ENCODE measurements at regions not wholly inside any gene's neighbourhood (a gene's known extent, or its start where the extent isn't known, plus 50 kb on each side); places are given as distances from the start of the nearest gene placed in this dataset.
"Not testable (repeated sequence)": the region's sequence is repeated elsewhere in the genome, so short reads cannot be mapped to it uniquely, and the experiment has no call there.

- no peaks in the 10 kb centered on the region for H3K4me1 Mint-ChIP-seq (ENCODE audit: low read depth)
- no peak for DNase-seq (ENCODE audit: low spot score)
- H3K9me3 Mint-ChIP-seq, result peaks cover 6% of the 10 kb centered on the region
- no peaks in the 10 kb centered on the region for H3K27me3 Mint-ChIP-seq (ENCODE audit: low read depth)
- H3K36me3 Mint-ChIP-seq (ENCODE audit: low read depth), result no peaks in the 10 kb centered on the region
- no peak overlapping the region for H3K27ac Mint-ChIP-seq
- no peak overlapping the region for H3K4me3 Mint-ChIP-seq
Observed at GRCh38 chr3:158026236-158026635, 80.0 kb downstream of the SHOX2 start.

- not testable (repeated sequence) for H3K9me3 Mint-ChIP-seq; H3K36me3 Mint-ChIP-seq (ENCODE audit: low read depth); DNase-seq (ENCODE audit: low spot score); H3K27ac Mint-ChIP-seq; H3K4me1 Mint-ChIP-seq (ENCODE audit: low read depth); H3K27me3 Mint-ChIP-seq (ENCODE audit: low read depth); H3K4me3 Mint-ChIP-seq
Observed at GRCh38 chr3:158019897-158020296, 86.3 kb downstream of the SHOX2 start.

- no peaks in the 10 kb centered on the region for H3K27me3 Mint-ChIP-seq (ENCODE audit: low read depth)
- H3K27ac Mint-ChIP-seq, result no peak overlapping the region
- H3K4me3 Mint-ChIP-seq, result no peak overlapping the region
- no peaks in the 10 kb centered on the region for H3K4me1 Mint-ChIP-seq (ENCODE audit: low read depth)
- DNase-seq (ENCODE audit: low spot score), result no peak
- no peaks in the 10 kb centered on the region for H3K36me3 Mint-ChIP-seq (ENCODE audit: low read depth)
- H3K9me3 Mint-ChIP-seq, result peaks cover 10% of the 10 kb centered on the region
Observed at GRCh38 chr3:158018462-158018861, 87.8 kb downstream of the SHOX2 start.

- Mint-ChIP-seq H3K27ac (no peak overlapping the region), H3K9me3 (peaks cover 13% of the 10 kb centered on the region), H3K27me3 (ENCODE audit: low read depth) (no peaks in the 10 kb centered on the region), H3K36me3 (ENCODE audit: low read depth) (no peaks in the 10 kb centered on the region), H3K4me3 (no peak overlapping the region), H3K4me1 (ENCODE audit: low read depth) (no peaks in the 10 kb centered on the region)
- DNase-seq (ENCODE audit: low spot score), result no peak
Observed at GRCh38 chr3:158012901-158013300, 93.3 kb downstream of the SHOX2 start.

DNA sequence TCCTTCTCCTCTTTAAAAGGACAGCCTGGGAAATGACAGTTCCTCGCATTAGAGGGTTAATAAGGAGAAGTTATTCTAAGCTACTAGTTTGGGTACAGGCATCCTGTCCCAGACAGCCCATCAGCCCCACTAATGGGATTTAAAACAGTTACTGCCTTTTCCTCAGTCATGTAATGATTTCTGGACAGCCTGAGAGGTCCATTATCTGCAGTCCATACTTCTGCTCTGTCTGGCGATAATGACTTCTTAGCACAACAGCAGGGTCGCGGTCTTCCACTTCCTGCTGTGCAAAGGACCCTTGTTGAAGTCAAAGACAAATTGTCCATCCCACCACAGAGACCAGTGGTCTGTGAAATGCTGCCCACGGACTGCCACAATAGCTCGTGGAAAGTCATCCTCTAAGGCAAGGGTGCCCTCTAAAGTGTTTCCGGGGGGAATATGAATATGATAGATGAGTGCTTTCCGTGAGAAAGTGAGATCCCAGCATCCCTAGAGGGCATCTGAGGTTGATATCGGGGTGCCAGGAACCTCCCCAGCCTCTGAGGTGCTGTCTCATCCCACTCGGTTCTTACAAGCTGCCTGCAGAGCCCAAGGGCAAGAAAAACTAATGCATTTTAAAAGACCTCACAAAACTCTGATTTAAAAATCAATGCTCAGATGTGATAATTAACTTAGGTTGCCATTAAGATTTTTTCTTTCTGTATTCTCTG, 100.7 kb downstream of the SHOX2 start:
- no peak for DNase-seq (ENCODE audit: low spot score)
- peaks cover 3% of the 10 kb centered on the region for H3K9me3 Mint-ChIP-seq

DNA sequence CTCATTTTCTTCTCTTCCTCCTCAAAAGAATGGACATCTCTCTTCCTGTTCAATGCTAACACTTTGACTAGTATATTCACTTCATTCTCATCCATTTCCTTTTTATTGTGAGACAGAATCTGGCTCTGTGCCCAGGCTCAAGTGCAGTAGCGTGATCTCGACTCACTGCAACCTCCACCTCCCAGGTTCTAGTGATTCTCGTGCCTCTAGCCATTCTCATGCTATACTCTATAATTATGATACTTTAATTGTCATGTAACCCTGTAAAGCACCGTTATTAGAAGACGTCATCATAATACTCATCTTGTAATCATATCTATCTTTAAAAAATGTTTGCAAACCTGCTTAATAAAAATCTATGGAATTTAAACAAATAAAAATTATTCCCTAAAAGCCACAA, 107.0 kb downstream of the SHOX2 start:
- no peak overlapping the region for H3K4me3 Mint-ChIP-seq
- no peaks in the 10 kb centered on the region for H3K27me3 Mint-ChIP-seq (ENCODE audit: low read depth)
- H3K27ac Mint-ChIP-seq, result no peak overlapping the region
- H3K36me3 Mint-ChIP-seq (ENCODE audit: low read depth), result no peaks in the 10 kb centered on the region
- peaks cover 28% of the 10 kb centered on the region for H3K9me3 Mint-ChIP-seq
- DNase-seq (ENCODE audit: low spot score), result no peak
- no peaks in the 10 kb centered on the region for H3K4me1 Mint-ChIP-seq (ENCODE audit: low read depth)

More for the DNA sequence above, 100.7 kb downstream of the SHOX2 start:
- H3K4me1 Mint-ChIP-seq (ENCODE audit: low read depth), result no peaks in the 10 kb centered on the region
- H3K27ac Mint-ChIP-seq, result no peak overlapping the region
- H3K4me3 Mint-ChIP-seq, result no peak overlapping the region
- no peaks in the 10 kb centered on the region for H3K36me3 Mint-ChIP-seq (ENCODE audit: low read depth)
- no peaks in the 10 kb centered on the region for H3K27me3 Mint-ChIP-seq (ENCODE audit: low read depth)

DNA sequence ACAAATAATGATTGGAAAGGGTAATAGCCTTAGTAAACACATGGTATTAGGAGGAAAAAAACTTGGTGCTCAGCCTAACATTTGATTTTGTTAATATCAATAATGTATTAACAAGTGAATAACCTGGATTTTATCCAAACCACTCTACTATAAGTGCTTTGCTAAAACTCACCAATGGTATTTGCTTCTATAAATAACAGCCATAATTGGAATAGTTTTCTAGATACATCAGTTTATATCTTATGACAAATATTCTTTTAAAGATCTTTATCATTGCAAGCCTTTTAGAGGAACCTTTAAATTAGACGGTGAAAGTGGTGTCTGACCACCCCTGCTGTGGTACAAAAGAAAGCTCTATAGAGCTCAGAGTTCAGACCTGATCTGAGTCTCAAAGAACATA, 123.9 kb downstream of the SHOX2 start:
- no peak overlapping the region for H3K4me3 Mint-ChIP-seq
- H3K4me1 Mint-ChIP-seq (ENCODE audit: low read depth), result no peaks in the 10 kb centered on the region
- no peak overlapping the region for H3K27ac Mint-ChIP-seq

DNA sequence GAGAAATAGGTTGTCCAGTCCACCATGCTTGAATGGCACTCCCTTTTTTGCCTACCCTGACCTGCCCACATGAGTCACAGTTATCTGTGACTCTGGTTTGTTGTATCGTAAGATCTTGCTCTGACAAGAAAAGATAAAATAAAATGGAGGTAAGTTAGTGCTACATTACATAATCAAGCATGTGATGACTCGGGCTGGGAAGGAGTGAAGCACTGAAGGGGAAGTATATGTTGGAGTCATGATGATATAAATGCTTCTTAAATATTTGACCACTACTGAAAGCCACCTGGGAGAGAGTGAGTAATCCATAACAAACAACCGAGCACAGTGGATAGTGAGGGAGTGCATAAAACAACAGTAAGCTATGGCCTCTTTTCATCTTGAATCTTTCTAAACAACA, 124.4 kb downstream of the SHOX2 start:
- Mint-ChIP-seq H3K4me1 (ENCODE audit: low read depth) (no peaks in the 10 kb centered on the region), H3K9me3 (no peaks in the 10 kb centered on the region), H3K4me3 (no peak overlapping the region), H3K27me3 (ENCODE audit: low read depth) (no peaks in the 10 kb centered on the region), H3K36me3 (ENCODE audit: low read depth) (no peaks in the 10 kb centered on the region), H3K27ac (no peak overlapping the region)
- no peak for DNase-seq (ENCODE audit: low spot score)

More for the DNA sequence above, 123.9 kb downstream of the SHOX2 start:
- no peaks in the 10 kb centered on the region for H3K9me3 Mint-ChIP-seq
- DNase-seq (ENCODE audit: low spot score), result no peak
- no peaks in the 10 kb centered on the region for H3K36me3 Mint-ChIP-seq (ENCODE audit: low read depth)
- no peaks in the 10 kb centered on the region for H3K27me3 Mint-ChIP-seq (ENCODE audit: low read depth)

GRCh38 chr3:157979022-157979421, 127.2 kb downstream of the SHOX2 start:
- no peaks in the 10 kb centered on the region for H3K4me1 Mint-ChIP-seq (ENCODE audit: low read depth)
- H3K4me3 Mint-ChIP-seq, result no peak overlapping the region
- H3K27me3 Mint-ChIP-seq (ENCODE audit: low read depth), result no peaks in the 10 kb centered on the region
- no peak overlapping the region for H3K27ac Mint-ChIP-seq
- no peaks in the 10 kb centered on the region for H3K9me3 Mint-ChIP-seq
- H3K36me3 Mint-ChIP-seq (ENCODE audit: low read depth), result no peaks in the 10 kb centered on the region
- no peak for DNase-seq (ENCODE audit: low spot score)

- no peaks in the 10 kb centered on the region for H3K36me3 Mint-ChIP-seq (ENCODE audit: low read depth)
- no peak overlapping the region for H3K4me3 Mint-ChIP-seq
- H3K27me3 Mint-ChIP-seq (ENCODE audit: low read depth), result no peaks in the 10 kb centered on the region
- H3K4me1 Mint-ChIP-seq (ENCODE audit: low read depth), result no peaks in the 10 kb centered on the region
- no peaks in the 10 kb centered on the region for H3K9me3 Mint-ChIP-seq
- DNase-seq (ENCODE audit: low spot score), result no peak
- H3K27ac Mint-ChIP-seq, result no peak overlapping the region
Observed at GRCh38 chr3:157961665-157962064, 144.6 kb downstream of the SHOX2 start.

DNA sequence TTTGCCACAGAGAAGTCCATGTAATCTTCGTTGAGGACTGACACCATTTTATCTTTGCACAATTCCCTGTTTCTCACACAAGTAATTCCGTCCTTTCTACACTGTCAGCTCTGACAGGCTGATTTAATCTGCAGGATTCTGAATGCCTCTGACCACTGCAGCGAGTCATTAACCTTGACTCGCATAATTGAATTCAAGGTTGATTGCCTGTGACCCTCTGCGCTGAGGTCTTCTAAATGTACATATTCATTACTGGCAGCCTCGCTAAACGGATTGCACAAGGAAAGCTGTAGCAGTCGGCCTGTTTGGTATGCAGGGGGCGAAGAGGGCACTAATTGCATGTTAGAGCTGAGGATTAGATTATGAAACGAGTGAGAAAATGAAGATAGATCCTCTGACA, 147.8 kb downstream of the SHOX2 start:
- no peak for DNase-seq (ENCODE audit: low spot score)
- H3K27me3 Mint-ChIP-seq (ENCODE audit: low read depth), result no peaks in the 10 kb centered on the region
- H3K36me3 Mint-ChIP-seq (ENCODE audit: low read depth), result no peaks in the 10 kb centered on the region
- no peaks in the 10 kb centered on the region for H3K4me1 Mint-ChIP-seq (ENCODE audit: low read depth)
- no peaks in the 10 kb centered on the region for H3K9me3 Mint-ChIP-seq
- no peak overlapping the region for H3K27ac Mint-ChIP-seq
- no peak overlapping the region for H3K4me3 Mint-ChIP-seq

DNA sequence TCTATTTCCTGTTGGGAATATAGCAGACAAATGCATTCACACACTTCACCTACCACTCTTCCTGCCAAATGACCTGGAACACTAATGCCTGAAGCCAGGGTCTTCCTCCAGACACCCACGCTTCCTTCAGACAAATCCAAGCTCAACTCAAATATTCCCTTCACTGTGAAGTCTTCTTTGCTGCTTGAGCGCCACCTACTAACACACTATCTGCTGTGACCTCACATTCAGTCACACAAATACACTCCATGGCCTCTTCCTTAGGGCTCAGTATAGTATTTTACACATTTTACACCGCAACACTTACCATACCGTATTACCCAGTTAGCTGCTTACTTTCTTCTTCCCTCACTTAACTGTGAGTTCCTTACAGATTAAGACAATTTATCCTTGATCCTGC, 149.4 kb downstream of the SHOX2 start:
- no peak overlapping the region for H3K27ac Mint-ChIP-seq
- no peaks in the 10 kb centered on the region for H3K4me1 Mint-ChIP-seq (ENCODE audit: low read depth)
- H3K4me3 Mint-ChIP-seq, result no peak overlapping the region
- no peak for DNase-seq (ENCODE audit: low spot score)
- no peaks in the 10 kb centered on the region for H3K9me3 Mint-ChIP-seq
- H3K36me3 Mint-ChIP-seq (ENCODE audit: low read depth), result no peaks in the 10 kb centered on the region
- no peaks in the 10 kb centered on the region for H3K27me3 Mint-ChIP-seq (ENCODE audit: low read depth)

DNA sequence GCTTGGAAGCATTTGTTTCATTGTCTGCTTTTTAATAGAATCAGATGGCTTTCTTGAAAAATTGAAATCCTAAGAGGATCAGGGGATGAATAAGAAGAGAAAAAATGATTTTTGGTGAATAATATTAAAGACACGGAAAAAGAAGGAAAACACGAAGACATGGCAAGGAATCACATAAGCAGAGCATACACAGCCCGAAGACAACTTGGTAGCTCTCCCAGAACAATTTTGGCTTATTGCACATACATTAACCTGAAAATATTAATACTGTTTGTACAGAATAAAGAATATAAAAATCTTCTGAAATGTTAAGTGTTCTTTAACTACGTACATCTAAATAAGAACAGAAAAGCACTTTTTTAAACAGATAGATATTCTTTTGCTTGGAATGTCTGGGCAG, 150.0 kb downstream of the SHOX2 start:
- H3K27me3 Mint-ChIP-seq (ENCODE audit: low read depth), result no peaks in the 10 kb centered on the region
- no peak overlapping the region for H3K4me3 Mint-ChIP-seq
- H3K36me3 Mint-ChIP-seq (ENCODE audit: low read depth), result no peaks in the 10 kb centered on the region
- no peaks in the 10 kb centered on the region for H3K4me1 Mint-ChIP-seq (ENCODE audit: low read depth)
- no peaks in the 10 kb centered on the region for H3K9me3 Mint-ChIP-seq
- H3K27ac Mint-ChIP-seq, result no peak overlapping the region
- DNase-seq (ENCODE audit: low spot score), result no peak

GRCh38 chr3:157953565-157953964, 152.7 kb downstream of the SHOX2 start:
- Mint-ChIP-seq H3K27me3 (ENCODE audit: low read depth) (no peaks in the 10 kb centered on the region), H3K4me3 (no peak overlapping the region), H3K27ac (no peak overlapping the region), H3K36me3 (ENCODE audit: low read depth) (no peaks in the 10 kb centered on the region), H3K9me3 (no peaks in the 10 kb centered on the region), H3K4me1 (ENCODE audit: low read depth) (no peaks in the 10 kb centered on the region)
- DNase-seq (ENCODE audit: low spot score), result no peak

Data from T-helper 2 cell treated with Interferon-gamma antibody and Interleukin-4, amounts not matched to agents 5 μg/mL and 100 μg/mL, for 36 hours (primary cell).